B cell (primary cell): ENCODE measurements at regions not wholly inside any gene's neighbourhood (a gene's known extent, or its start where the extent isn't known, plus 50 kb on each side); places are given as distances from the start of the nearest gene placed in this dataset.

Source experiments
- ATAC-seq: fragments of 200-7000 bp; cut with Tn5 transposase; one replicate; pipeline ENCODE4 v1.10.0; 2021; ENCODE audit warnings: low read depth, mild to moderate bottlenecking, moderate number of reproducible peaks, moderate library complexity
- CTCF ChIA-PET: fragments of 350-600 bp; sonication (Branson Sonifier 250); formaldehyde crosslinking; loops from one replicate; lab custom pipeline; 2021; ENCODE audit warnings: antibody characterized with exemption, inconsistent platforms; lab: Charles Lee
- POLR2A ChIA-PET: fragments of 350-600 bp; sonication (Branson Sonifier 250); formaldehyde crosslinking; loops from one replicate; lab custom pipeline; 2021; ENCODE audit warnings: antibody characterized with exemption; lab: Charles Lee
- DNase-seq: peaks from one replicate; pipeline ENCODE4 v3.0.0; 2013
- H2AFZ ChIP-seq: 2 replicates; pipeline ENCODE4 v1.6.1; 2012; ENCODE audit warnings: mild to moderate bottlenecking, low read depth, low read length; ENCODE audit not compliant: insufficient read depth, poor library complexity, severe bottlenecking
- H3K27ac ChIP-seq, 2 donors: 1 replicate in 1 of 2; 2 replicates in 1 of 2; pipeline ENCODE4 v1.5.1; 2012 to 2013; ENCODE audit warnings: low read length in 2 of 2, mild to moderate bottlenecking in 2 of 2, moderate library complexity in 1 of 2
- H3K27me3 ChIP-seq, 4 experiments: fragments of 200-600 bp in 1 of 4; sonication (generic) in 1 of 4; replicated peaks in 1 of 4; 1 replicate in 2 of 4; 2 replicates in 2 of 4; pipeline versions ENCODE4 v1.6.1 to v1.7.0; 2013 to 2016; ENCODE audit warnings: low read length in 3 of 4, mild to moderate bottlenecking in 2 of 4, mixed read lengths in 1 of 4, moderate library complexity in 1 of 4; ENCODE audit not compliant: insufficient read depth in 4 of 4, control insufficient read depth in 3 of 4; ENCODE audit errors: control extremely low read depth in 1 of 4
- H3K36me3 ChIP-seq, 2 experiments: replicated peaks in 1 of 2; 1 replicate in 1 of 2; 2 replicates in 1 of 2; pipeline versions ENCODE4 v1.6.1 to v1.7.1; 2013; ENCODE audit warnings: low read length in 1 of 2; ENCODE audit not compliant: insufficient read depth in 2 of 2, control insufficient read depth in 1 of 2; ENCODE audit errors: control extremely low read depth in 1 of 2, extremely low read depth in 1 of 2
- H3K4me1 ChIP-seq, 2 donors: fragments of 200-600 bp in 1 of 2; sonication (generic) in 1 of 2; 1 replicate in 1 of 2; 2 replicates in 1 of 2; pipeline versions ENCODE4 v1.5.1 to v1.6.1; 2013 to 2017; ENCODE audit warnings: low read length in 2 of 2; ENCODE audit not compliant: control insufficient read depth in 2 of 2, insufficient read depth in 2 of 2
- H3K4me2 ChIP-seq: replicated peaks from 2 replicates; pipeline ENCODE3; 2012; ENCODE audit warnings: mild to moderate bottlenecking, low read depth, low read length; ENCODE audit not compliant: poor library complexity, severe bottlenecking
- H3K4me3 ChIP-seq, 5 experiments: fragments of 200-600 bp in 1 of 5; sonication (generic) in 1 of 5; 1 replicate in 3 of 5; 2 replicates in 2 of 5; pipeline versions ENCODE4 v1.5.1 to v1.7.0; 2011 to 2016; ENCODE audit warnings: low read length in 4 of 5, mild to moderate bottlenecking in 4 of 5, low read depth in 2 of 5, control low read depth in 1 of 5, moderate library complexity in 1 of 5; ENCODE audit not compliant: insufficient read depth in 1 of 5; ENCODE audit errors: control extremely low read depth in 1 of 5, extremely low read depth in 1 of 5
- H3K79me2 ChIP-seq: fragments of 200-600 bp; sonication (generic); one replicate; pipeline ENCODE4 v1.6.0; 2016; ENCODE audit warnings: low read length; ENCODE audit not compliant: control insufficient read depth, insufficient read depth
- H3K9ac ChIP-seq: fragments of 200-600 bp; sonication (generic); 2 replicates; pipeline ENCODE4 v1.6.1; 2017; ENCODE audit warnings: mild to moderate bottlenecking, low read length, moderate library complexity
- H3K9me3 ChIP-seq, 3 donors: one replicate each; pipeline versions ENCODE4 v1.6.1 to v1.7.1; 2013; ENCODE audit warnings: low read length in 2 of 3; ENCODE audit not compliant: control insufficient read depth in 2 of 3, insufficient read depth in 1 of 3; ENCODE audit errors: control extremely low read depth in 1 of 3
- H4K20me1 ChIP-seq: 2 replicates; pipeline ENCODE4 v1.6.0; 2012; ENCODE audit warnings: mild to moderate bottlenecking, low read length; ENCODE audit not compliant: insufficient read depth, control insufficient read depth, poor library complexity, severe bottlenecking
- H3K27ac Mint-ChIP-seq: one replicate; pipeline ENCODE4 v1.8.0; 2021; ENCODE audit warnings: mixed read lengths
- H3K27me3 Mint-ChIP-seq: one replicate; pipeline ENCODE4 v1.8.0; 2021; ENCODE audit warnings: mixed read lengths
- H3K4me1 Mint-ChIP-seq: one replicate; pipeline ENCODE4 v1.8.0; 2021; ENCODE audit warnings: mixed read lengths
- H3K4me3 Mint-ChIP-seq: one replicate; pipeline ENCODE4 v1.8.0; 2021; ENCODE audit warnings: mixed read lengths
- H3K9me3 Mint-ChIP-seq: one replicate; pipeline ENCODE4 v1.8.0; 2022; ENCODE audit warnings: mixed read lengths; ENCODE audit not compliant: insufficient read depth
- EZH2 ChIP-seq: IDR thresholded peaks from 2 replicates; pipeline ENCODE4 v1.6.1; 2012; ENCODE audit warnings: borderline replicate concordance, low read depth, mild to moderate bottlenecking, moderate library complexity, low read length; ENCODE audit not compliant: insufficient read depth, poor library complexity, severe bottlenecking
- WGBS: methylation state at CpG from one replicate; pipeline ENCODE4 v1.1.5; 2013; ENCODE audit warnings: missing lambda C conversion rate; ENCODE audit not compliant: insufficient coverage; 5-methylcytosine and 5-hydroxymethylcytosine counted together
- intact Hi-C: fragments of 100-400 bp; cut with micrococcal nuclease; formaldehyde crosslinking; loops from one replicate; pipeline ENCODE4 v1.10.0; 2022
- TF ChIP-seq, protein P1 (sequence below): fragments of 200-600 bp; IDR thresholded peaks from one replicate; pipeline ENCODE4 v1.8.0; 2022; ENCODE audit warnings: antibody characterized with exemption, mild to moderate bottlenecking

DNA sequence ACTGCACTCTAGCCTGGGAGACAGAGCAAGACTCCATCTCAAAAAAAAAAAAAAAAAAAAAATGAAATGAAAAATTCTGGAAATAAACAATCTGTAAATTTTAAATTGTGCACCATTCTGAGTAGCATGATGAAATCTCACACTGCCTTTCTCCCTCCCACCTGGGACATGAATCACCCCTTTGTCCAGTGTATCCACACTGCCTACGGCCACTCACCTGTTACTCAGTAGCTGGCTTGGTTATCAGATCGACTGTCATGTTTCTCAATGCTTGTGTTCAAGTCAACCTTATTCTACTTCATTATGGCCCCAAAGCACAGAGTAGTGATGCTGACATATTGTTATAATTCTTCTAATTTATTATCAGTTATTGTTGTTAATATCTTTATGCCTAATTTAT, 58.7 kb upstream of the MTHFD1L start:
- no peaks in the 10 kb centered on the region for H3K9me3 Mint-ChIP-seq
- no peaks in the 10 kb centered on the region for H3K9me3 ChIP-seq
- no peaks in the 10 kb centered on the region for H3K27me3 Mint-ChIP-seq
- no peaks in the 10 kb centered on the region for H4K20me1 ChIP-seq
- POLR2A ChIA-PET, result no interaction called here
- H3K27ac Mint-ChIP-seq, result peak overlapping the region; percentile 68
- no peaks in the 10 kb centered on the region for H3K4me1 ChIP-seq
- intact Hi-C loops, result no loop called here
- no peak overlapping the region for H2AFZ ChIP-seq
- no peak overlapping the region for H3K4me2 ChIP-seq
- no peak overlapping the region for H3K4me3 Mint-ChIP-seq
- no peaks in the 10 kb centered on the region for H3K79me2 ChIP-seq
- TF ChIP-seq EZH2, result no peak
- TF ChIP-seq, protein P1, sequence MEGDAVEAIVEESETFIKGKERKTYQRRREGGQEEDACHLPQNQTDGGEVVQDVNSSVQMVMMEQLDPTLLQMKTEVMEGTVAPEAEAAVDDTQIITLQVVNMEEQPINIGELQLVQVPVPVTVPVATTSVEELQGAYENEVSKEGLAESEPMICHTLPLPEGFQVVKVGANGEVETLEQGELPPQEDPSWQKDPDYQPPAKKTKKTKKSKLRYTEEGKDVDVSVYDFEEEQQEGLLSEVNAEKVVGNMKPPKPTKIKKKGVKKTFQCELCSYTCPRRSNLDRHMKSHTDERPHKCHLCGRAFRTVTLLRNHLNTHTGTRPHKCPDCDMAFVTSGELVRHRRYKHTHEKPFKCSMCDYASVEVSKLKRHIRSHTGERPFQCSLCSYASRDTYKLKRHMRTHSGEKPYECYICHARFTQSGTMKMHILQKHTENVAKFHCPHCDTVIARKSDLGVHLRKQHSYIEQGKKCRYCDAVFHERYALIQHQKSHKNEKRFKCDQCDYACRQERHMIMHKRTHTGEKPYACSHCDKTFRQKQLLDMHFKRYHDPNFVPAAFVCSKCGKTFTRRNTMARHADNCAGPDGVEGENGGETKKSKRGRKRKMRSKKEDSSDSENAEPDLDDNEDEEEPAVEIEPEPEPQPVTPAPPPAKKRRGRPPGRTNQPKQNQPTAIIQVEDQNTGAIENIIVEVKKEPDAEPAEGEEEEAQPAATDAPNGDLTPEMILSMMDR, result no peak
- no peak overlapping the region for H3K4me3 ChIP-seq
- peaks cover 17 to 79% of the 10 kb centered on the region in 2 experiments for H3K36me3 ChIP-seq
- peaks cover 2% of the 10 kb centered on the region for H3K4me1 Mint-ChIP-seq
- no peak overlapping the region for H3K27ac ChIP-seq
- CTCF ChIA-PET, result interaction anchor here (0.7 to 20.9 kb wide), 3 partner anchors 9 to 386 kb away, joined by 5 to 378 read pairs (median 5); no protein-coding TSS in a partner anchor
- no peak overlapping the region for H3K9ac ChIP-seq
- ATAC-seq, result no peak
- no peaks in the 10 kb centered on the region for H3K27me3 ChIP-seq
- no peak for DNase-seq
- WGBS, result 100% methylated on average over 1 of the region's 2 CpGs

DNA sequence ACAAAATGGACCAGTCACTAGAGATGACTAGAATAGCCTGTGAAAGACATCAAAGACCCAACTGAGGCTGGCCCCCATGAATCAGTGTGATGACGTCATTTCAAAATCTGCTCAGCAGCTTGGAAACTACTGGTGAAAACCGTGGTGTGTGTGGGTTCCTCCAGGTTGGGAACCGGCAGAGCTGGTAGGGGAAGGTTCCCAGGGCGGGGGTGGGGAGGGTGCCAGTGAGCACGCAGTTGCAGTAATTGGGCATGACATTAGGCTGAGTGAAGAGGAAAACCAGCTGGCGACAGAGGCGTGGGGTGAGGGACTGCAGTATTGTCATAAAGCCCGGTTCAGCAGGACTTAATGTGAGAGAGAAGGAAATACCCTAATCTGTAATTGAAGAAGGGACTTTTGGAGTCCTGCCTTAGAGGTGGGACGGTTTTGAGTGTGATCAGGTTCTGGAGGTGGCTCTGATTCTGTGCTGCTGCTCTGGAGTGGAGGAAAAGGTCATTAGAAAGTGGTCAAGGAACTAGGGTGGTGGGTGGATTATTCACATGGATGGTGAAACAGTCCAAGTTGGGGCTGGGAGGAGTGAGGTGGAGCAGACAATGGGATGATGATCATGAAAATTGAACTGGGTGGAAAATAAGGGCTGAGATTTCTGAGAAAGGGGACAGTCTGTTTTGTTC, 52.0 kb upstream of the MTHFD1L start:
- intact Hi-C loops, result loop anchor here (1.0 to 10.0 kb wide), 3 partner anchors 71 to 214 kb away; partner anchors contain the start of gene PLEKHG1
- H3K4me2 ChIP-seq, result no peak overlapping the region
- peak overlapping the region; percentile 95 for H3K27ac Mint-ChIP-seq
- peak; percentile 65 for DNase-seq
- H3K9me3 ChIP-seq, result no peaks in the 10 kb centered on the region
- H3K4me3 ChIP-seq, result no peak overlapping the region
- ChIA-PET POLR2A (interaction anchor here (0.7 to 0.8 kb wide), 3 partner anchors 177 to 404 kb away, joined by 3 to 5 read pairs (median 4); no protein-coding TSS in a partner anchor), CTCF (interaction anchor here (0.6 to 20.9 kb wide), 11 partner anchors 10 to 733 kb away, joined by 3 to 378 read pairs (median 4); no protein-coding TSS in a partner anchor)
- H3K27ac ChIP-seq, result peak overlapping the region; percentile 45 to 85
- peaks cover 34% of the 10 kb centered on the region for H3K4me1 Mint-ChIP-seq
- H3K9ac ChIP-seq, result no peak overlapping the region
- no peaks in the 10 kb centered on the region for H3K27me3 Mint-ChIP-seq
- WGBS, result 66% methylated on average over 9 of the region's 9 CpGs
- H3K4me1 ChIP-seq, result peaks cover 0 to 9% of the 10 kb centered on the region in 2 donors
- H3K79me2 ChIP-seq, result peaks cover 5% of the 10 kb centered on the region
- TF ChIP-seq, protein P1, result no peak
- H3K27me3 ChIP-seq, result no peaks in the 10 kb centered on the region
- H4K20me1 ChIP-seq, result peaks cover 16% of the 10 kb centered on the region
- peaks cover 15 to 57% of the 10 kb centered on the region in 2 experiments for H3K36me3 ChIP-seq
- no peaks in the 10 kb centered on the region for H3K9me3 Mint-ChIP-seq
- peak; percentile 55 for ATAC-seq
- H3K4me3 Mint-ChIP-seq, result peak overlapping the region; percentile 73
- no peak overlapping the region for H2AFZ ChIP-seq
